ENCODE measurements at regions not wholly inside any gene's neighbourhood (a gene's known extent, or its start where the extent isn't known, plus 50 kb on each side); places are given as distances from the start of the nearest gene placed in this dataset.
"Not testable (repeated sequence)": the region's sequence is repeated elsewhere in the genome, so short reads cannot be mapped to it uniquely, and the experiment has no call there.

DNA sequence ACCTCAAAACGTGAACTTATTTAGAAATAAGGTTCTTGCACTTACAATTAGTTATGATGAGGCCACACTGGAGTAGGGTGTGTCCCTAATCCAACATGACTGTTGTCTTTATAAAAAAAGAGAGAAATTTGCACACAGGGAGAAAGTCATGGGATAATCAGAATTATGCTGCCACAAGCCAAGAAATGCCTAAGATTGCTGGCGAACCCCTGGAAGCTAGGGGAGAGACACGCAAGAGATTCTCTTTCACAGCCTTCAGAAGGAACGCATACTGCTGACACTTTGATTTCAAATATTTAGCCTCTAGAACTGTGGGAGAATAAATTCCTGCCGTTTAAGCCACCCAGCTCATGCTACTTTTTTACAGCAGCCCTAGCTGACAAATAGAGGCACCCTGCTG lies 138.3 kb downstream of the CCDC71L start:
- DNase-seq, result no peak

GRCh38 chr7:106521541-106521940 lies 139.4 kb downstream of the CCDC71L start:
- no peak for DNase-seq

- no peak for DNase-seq
Measured at GRCh38 chr7:106520962-106521514, 139.9 kb downstream of the CCDC71L start.

DNA sequence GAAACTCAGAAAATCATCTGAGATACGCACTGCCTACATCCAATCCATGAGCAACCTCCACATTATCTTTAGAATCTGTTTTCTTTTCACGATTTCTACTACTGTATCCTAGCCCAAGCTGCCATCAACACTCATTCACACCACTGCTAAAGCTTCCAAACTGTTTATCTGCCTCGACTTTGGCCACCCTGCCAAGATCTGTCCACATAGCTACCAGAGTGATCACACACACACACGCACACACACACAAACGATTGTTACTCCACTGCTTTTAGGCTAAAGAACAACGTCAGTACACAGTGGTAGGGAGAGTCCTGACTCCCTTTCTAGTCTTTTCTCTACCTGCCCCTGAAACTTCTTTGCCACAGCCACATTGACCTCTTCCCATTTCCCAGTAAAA lies 142.0 kb downstream of the CCDC71L start:
- no peak for DNase-seq

GRCh38 chr7:106518239-106518638 lies 142.7 kb downstream of the CCDC71L start:
- no peak for DNase-seq

DNA sequence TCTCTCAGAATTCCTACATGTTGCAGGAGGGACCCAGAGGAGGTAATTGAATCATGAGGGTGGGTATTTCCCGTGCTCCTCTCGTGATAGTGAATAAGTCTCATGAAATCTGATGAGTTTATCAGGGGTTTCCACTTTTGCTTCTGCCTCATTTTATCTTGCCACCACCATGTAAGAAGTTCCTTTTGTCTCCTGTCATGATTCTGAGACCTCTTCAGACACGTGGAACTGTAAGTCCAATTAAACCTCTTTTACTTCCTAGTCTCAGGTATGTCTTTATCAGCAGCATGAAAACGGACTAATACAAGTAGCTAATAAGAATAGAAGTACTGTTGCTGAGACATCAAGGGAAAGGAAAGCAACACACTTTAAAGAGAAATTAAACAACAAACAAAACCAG lies 143.4 kb downstream of the CCDC71L start:
- DNase-seq, result no peak

- DNase-seq, result no peak
Measured at GRCh38 chr7:106515321-106515720, 145.6 kb downstream of the CCDC71L start.

- DNase-seq, result no peak
Measured at GRCh38 chr7:106514881-106515280, 146.1 kb downstream of the CCDC71L start.

DNA sequence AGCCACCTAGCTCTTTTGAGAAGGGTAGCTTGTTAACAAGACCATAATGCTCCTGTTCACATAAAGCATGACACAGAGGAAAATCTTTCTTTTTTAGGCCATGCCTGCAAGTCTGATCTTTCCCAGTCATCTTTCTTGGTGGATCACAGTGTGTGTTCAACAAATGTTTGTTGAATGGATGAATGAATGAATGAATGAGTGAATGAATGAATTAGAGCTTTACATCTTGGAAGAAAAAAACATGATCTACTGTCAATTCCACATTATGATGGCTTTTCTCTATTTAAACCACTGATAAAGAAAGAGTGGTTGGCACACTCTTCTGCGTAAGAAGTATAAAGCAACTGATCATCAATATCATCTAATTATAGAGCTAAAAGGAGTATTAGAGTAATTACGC lies 148.7 kb downstream of the CCDC71L start:
- no peak for DNase-seq

- DNase-seq, result no peak
Measured at GRCh38 chr7:106504645-106505044, 156.3 kb downstream of the CCDC71L start.

DNA sequence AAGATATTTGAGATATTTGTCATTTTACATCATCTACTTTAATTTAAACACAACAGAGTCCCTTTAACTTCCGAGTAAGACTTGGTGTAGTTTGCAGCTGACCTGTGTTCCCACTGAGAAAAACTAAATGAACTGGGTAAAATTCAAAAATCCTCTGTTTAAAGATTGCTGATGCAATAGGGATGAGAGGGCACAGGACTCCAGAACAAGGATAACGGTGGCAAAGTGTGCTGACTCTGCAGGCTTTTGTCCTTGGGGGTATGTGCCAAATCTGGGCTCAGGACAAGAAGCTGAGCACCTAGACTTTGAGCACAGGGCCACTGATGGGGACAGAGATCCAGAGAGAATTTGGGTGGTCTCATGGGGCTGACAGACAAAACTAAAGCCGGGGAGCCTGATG lies 156.8 kb downstream of the CCDC71L start:
- DNase-seq, result no peak

- no peak for DNase-seq
Measured at GRCh38 chr7:106503626-106504025, 157.3 kb downstream of the CCDC71L start.

DNA sequence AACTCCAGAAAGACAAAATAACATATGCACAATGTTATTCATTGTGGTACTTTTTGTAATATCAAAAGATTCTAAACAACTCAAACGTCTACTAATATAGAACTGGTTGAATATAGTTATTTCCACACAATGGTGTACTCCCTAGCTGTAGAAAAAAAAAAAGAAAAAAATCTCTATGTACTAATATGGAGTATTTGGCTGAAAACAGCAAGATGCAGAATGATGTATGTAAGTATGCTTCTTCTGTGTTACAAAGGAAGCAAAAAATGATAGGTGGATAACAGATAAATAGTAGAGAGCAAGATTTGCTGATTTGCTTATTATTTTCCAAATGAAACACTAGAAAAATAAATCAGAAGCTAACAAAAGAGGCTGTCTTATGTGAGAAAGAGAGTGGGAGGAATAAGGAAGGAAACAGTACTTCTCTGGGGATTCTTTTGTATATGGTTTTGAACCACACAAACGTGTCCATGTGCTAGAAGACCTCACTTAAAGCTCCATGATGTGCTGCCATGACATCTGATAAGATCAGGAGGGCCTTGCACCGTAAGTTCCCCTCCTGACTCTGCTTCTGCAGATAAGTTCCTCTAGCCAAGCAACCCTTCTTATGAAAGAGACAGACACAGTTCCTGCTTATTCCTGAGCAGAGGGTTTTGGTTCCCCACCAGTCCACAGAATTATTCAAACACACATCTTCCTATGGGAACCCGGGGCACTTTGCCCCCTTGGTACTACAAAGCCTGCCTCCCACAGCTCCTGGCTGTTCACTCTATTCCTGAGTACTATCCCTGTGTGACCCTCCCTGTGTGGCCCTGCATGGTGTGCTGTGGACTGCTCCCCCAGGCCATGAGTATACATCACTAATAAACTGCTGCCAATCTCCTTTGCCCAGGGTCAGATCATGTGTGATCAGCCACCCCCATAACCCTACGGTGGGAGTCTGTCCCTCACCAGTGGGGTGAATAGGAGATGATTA lies 159.1 kb downstream of the CCDC71L start:
- DNase-seq, result no peak

- no peak for DNase-seq
Measured at GRCh38 chr7:106499897-106500296, 161.1 kb downstream of the CCDC71L start.

DNA sequence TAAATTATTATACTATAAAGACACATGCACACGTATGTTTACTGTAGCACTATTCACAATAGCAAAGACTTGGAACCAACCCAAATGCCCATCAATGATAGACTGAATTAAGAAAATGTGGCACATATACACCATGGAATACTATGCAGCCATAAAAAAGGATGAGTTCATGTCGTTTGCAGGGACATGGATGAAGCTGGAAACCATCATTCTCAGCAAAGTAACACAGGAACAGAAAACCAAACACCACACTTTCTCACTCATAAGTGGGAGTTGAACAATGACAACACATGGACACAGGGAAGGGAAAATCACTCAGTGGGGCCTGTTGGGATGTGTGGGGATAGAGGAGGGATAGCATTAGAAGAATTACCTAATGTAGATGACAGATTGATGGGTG lies 163.0 kb downstream of the CCDC71L start:
- DNase-seq, result not testable (repeated sequence)

DNA sequence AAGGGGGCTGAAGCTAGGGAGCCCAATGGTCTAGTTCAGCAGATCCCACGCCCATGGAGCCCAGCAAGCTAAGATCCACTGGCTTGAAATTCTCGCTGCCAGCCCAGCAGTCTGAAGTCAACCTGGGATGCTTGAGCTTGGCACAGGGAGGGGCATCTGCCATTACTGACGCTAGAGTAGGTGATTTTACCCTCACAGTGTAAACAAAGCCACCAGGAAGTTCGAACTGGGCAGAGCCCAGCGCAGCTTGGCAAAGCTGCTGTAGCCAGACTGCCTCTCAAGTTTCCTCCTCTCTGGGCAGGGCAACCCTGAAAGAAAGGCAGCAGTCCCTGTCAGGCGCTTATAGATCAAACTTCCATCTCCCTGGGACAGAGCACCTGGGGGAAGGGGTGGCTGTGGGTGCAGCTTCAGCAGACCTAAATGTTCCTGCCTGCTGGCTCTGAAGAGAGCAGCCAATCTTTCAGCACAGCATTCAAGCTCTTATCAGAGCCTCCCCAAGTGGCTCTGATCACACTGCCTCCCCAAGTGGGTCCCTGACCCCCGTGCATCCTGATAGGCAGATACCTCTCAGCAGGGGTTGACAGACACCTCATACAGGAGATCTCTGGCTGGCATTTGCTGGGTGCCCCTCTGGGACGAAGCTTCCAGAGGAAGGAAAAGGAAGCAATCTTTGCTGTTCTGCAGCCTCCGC lies 167.8 kb downstream of the CCDC71L start:
- no peak for DNase-seq

DNA sequence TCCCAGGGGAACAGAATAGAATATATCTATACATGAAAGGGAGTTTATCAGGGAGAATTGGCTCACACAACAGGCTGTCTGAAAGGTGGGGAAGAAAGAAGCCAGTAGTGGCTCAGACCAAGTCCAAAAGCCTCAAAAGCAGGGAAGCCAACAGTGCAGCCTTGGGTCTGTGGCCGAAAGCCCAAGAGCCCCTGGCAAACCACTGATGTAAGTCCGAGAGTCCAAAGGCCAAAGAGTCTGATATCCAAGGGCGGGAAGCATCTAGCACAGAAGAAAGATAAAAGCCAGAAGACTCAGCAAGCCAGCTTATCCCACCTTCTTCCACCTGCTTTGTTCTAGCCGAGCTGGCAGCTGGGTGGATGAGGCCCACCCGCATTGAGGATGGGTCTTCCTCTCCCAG lies 172.5 kb downstream of the CCDC71L start:
- no peak for DNase-seq

GRCh38 chr7:106487892-106488291 lies 173.1 kb downstream of the CCDC71L start:
- DNase-seq, result no peak

GRCh38 chr7:106486331-106486730 lies 174.6 kb downstream of the CCDC71L start:
- no peak for DNase-seq

DNA sequence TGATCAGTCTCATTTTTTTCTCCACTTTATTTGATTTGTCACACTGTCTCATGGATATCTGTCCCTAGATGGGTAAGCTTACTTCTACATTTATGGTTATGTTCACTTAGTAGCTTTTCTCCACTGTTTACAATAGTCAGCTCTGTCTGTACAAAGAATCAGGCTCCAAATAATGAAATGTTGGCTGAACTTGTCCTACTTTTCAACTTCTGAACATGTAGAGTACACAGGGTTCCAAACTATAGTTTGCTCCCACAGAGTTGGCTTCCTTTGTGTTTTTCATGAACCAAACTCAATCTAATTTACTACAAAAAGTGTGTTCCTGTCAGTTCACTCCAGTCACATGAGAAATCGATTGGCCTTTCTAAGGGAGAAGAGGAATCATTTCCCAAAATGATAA lies 175.0 kb downstream of the CCDC71L start:
- DNase-seq, result no peak

GRCh38 chr7:106485031-106485551 lies 175.9 kb downstream of the CCDC71L start:
- no peak for DNase-seq

- no peak for DNase-seq
Measured at GRCh38 chr7:106484562-106484961, 176.4 kb downstream of the CCDC71L start.

DNA sequence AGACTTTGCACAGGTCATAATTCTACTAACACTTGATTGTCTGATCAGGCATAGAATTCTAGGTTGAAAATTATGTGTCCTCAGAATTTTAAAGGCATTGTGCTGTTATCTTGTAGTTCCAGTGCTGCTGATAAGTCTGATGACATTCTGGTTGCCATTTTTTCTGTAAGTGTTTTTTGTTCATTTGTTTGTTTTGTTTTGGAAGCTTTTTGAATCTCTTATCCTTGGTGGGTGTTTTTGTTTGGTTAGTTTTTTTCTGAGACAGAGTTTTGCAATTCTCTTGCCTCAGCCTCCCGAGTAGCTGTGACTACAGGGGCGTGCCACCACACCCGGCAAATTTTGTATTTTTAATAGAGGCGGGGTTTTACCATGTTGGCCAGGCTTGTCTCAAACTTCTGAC lies 178.9 kb downstream of the CCDC71L start:
- no peak for DNase-seq

DNA sequence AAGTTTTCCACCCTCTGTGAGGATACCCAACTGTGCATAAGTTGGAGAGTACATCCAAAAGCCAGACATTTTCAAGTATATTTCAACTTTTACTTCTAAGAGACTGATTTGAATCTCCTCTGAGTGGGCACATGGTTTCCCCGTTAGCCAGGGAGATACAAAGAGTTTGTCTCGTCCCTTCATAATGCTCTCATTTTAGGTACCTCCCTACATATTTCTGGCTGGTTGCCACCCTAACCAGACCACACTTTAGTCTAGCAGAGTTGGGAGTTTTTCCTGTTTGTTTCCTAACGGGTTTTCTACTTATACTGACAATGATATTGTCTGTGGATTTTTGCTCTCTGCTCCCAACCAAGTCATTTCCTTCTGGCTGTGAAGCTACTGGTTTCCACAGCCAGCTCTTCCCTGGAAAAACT lies 180.3 kb downstream of the CCDC71L start:
- no peak for DNase-seq

Measured in NCI-H526 treated with DMSO at 0.1 percent for 48 hours (cell line).